Mesenchymal stem cell (in vitro differentiated cells and primary cell): ENCODE measurements at regions not wholly inside any gene's neighbourhood (a gene's known extent, or its start where the extent isn't known, plus 50 kb on each side); places are given as distances from the start of the nearest gene placed in this dataset.

Experiments used
- DNase-seq: peaks from one replicate; pipeline ENCODE4 v3.0.0-alpha.2; 2013
- H2AFZ ChIP-seq: one replicate; pipeline ENCODE4 v1.6.1; 2013; ENCODE audit warnings: low read depth, mild to moderate bottlenecking, control low read depth, inconsistent platforms, low read length, moderate library complexity
- H2AK5ac ChIP-seq: 2 replicates; pipeline ENCODE4 v1.6.1; 2013; ENCODE audit warnings: low read length, moderate library complexity, mild to moderate bottlenecking, inconsistent platforms; ENCODE audit not compliant: severe bottlenecking
- H2BK120ac ChIP-seq: one replicate; pipeline ENCODE4 v1.6.1; 2013; ENCODE audit warnings: low read depth, mild to moderate bottlenecking, inconsistent platforms, low read length, moderate library complexity
- H2BK12ac ChIP-seq, 2 experiments: one replicate each; pipeline ENCODE4 v1.6.1; 2013; ENCODE audit warnings: inconsistent platforms in 2 of 2, low read length in 2 of 2, mild to moderate bottlenecking in 2 of 2, moderate library complexity in 2 of 2, control low read depth in 1 of 2
- H2BK15ac ChIP-seq: one replicate; pipeline ENCODE4 v1.6.1; 2013; ENCODE audit warnings: mild to moderate bottlenecking, low read depth, inconsistent platforms; ENCODE audit not compliant: poor library complexity, severe bottlenecking
- H2BK5ac ChIP-seq: 2 replicates; pipeline ENCODE4 v1.6.1; 2013; ENCODE audit warnings: low read depth, mild to moderate bottlenecking, low read length, control low read depth, inconsistent platforms; ENCODE audit not compliant: poor library complexity, severe bottlenecking
- H3K14ac ChIP-seq, 2 experiments: one replicate each; pipeline ENCODE4 v1.6.1; 2013; ENCODE audit warnings: inconsistent platforms in 2 of 2, low read length in 2 of 2, control low read depth in 1 of 2, mild to moderate bottlenecking in 1 of 2, moderate library complexity in 1 of 2
- H3K18ac ChIP-seq, 2 experiments: one replicate each; pipeline ENCODE4 v1.6.1; 2013; ENCODE audit warnings: inconsistent platforms in 2 of 2, low read length in 2 of 2, control low read depth in 1 of 2, low read depth in 1 of 2, mild to moderate bottlenecking in 1 of 2
- H3K23ac ChIP-seq, 2 experiments: one replicate each; pipeline ENCODE4 v1.6.1; 2013; ENCODE audit warnings: inconsistent platforms in 2 of 2, low read length in 2 of 2, mild to moderate bottlenecking in 2 of 2, moderate library complexity in 2 of 2, control low read depth in 1 of 2
- H3K27ac ChIP-seq: 2 replicates; pipeline ENCODE4 v1.5.1; 2013; ENCODE audit warnings: mild to moderate bottlenecking, moderate library complexity, low read length, control low read depth, inconsistent platforms; ENCODE audit not compliant: poor library complexity, severe bottlenecking
- H3K27me3 ChIP-seq, 2 experiments: 2 replicates each; pipeline versions ENCODE4 v1.6.1 to v1.7.0; 2013; ENCODE audit warnings: low read length in 2 of 2, mild to moderate bottlenecking in 2 of 2, moderate library complexity in 2 of 2, control low read depth in 1 of 2, inconsistent platforms in 1 of 2; ENCODE audit not compliant: control insufficient read depth in 1 of 2, insufficient read depth in 1 of 2
- H3K36me3 ChIP-seq, 2 experiments: 2 replicates each; pipeline versions ENCODE4 v1.6.1 to v1.7.0; 2013; ENCODE audit warnings: low read length in 2 of 2, control low read depth in 1 of 2, inconsistent platforms in 1 of 2, low read depth in 1 of 2, mild to moderate bottlenecking in 1 of 2; ENCODE audit not compliant: insufficient read depth in 2 of 2, control insufficient read depth in 1 of 2
- H3K4ac ChIP-seq, 2 experiments: one replicate each; pipeline ENCODE4 v1.6.1; 2013; ENCODE audit warnings: inconsistent platforms in 2 of 2, low read length in 2 of 2, mild to moderate bottlenecking in 2 of 2, moderate library complexity in 2 of 2, control low read depth in 1 of 2, low read depth in 1 of 2
- H3K4me1 ChIP-seq: 2 replicates; pipeline ENCODE4 v1.6.1; 2013; ENCODE audit warnings: low read depth, low read length, control low read depth; ENCODE audit not compliant: control insufficient read depth, insufficient read depth
- H3K4me2 ChIP-seq: 2 replicates; pipeline ENCODE4 v1.6.1; 2013; ENCODE audit warnings: low read length, mild to moderate bottlenecking, inconsistent platforms; ENCODE audit not compliant: poor library complexity, severe bottlenecking
- H3K4me3 ChIP-seq, 2 experiments: 2 replicates each; pipeline versions ENCODE4 v1.5.1 to v1.7.0; 2013; ENCODE audit warnings: low read length in 2 of 2, mild to moderate bottlenecking in 2 of 2, control low read depth in 1 of 2, low read depth in 1 of 2; ENCODE audit not compliant: insufficient read depth in 1 of 2
- H3K79me1 ChIP-seq: replicated peaks from 2 replicates; pipeline ENCODE4 v1.6.1; 2013; ENCODE audit warnings: mild to moderate bottlenecking, control low read depth, low read length, inconsistent platforms; ENCODE audit not compliant: poor library complexity, severe bottlenecking
- H3K9ac ChIP-seq: 2 replicates; pipeline ENCODE4 v1.7.0; 2013; ENCODE audit warnings: mild to moderate bottlenecking, low read length, moderate library complexity
- H3K9me3 ChIP-seq: 2 replicates; pipeline ENCODE4 v1.7.0; 2013; ENCODE audit warnings: mild to moderate bottlenecking, low read length; ENCODE audit not compliant: control insufficient read depth
- H4K8ac ChIP-seq: one replicate; pipeline ENCODE4 v1.6.1; 2013; ENCODE audit warnings: inconsistent platforms, mild to moderate bottlenecking, low read length, moderate library complexity
- H4K91ac ChIP-seq: one replicate; pipeline ENCODE4 v1.6.1; 2013; ENCODE audit warnings: mild to moderate bottlenecking, low read length, inconsistent platforms
- WGBS: methylation state at CpG from one replicate; pipeline ENCODE4 v1.1.7; 2013; ENCODE audit warnings: mixed read lengths; 5-methylcytosine and 5-hydroxymethylcytosine counted together

DNA sequence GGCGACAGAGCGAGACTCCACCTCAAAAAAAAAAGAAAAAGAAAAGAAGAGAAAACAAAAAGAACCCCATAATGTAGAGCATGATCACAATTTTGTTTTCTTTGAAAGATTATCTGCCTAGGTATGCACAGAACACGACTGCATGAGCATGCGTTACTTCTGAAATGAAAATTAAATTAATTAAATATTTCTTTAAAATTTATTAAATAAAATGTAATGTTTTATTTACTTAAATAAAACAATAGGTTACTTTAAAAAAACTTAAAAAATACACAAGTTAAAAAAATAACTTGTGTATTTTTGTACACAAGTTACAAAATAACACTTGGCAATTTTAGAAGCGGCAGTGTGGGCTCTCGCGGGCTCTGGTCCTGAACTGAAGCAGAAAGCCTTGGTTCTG, 107.8 kb downstream of the TFAP2A start:
- Histone ChIP-seq H2BK12ac (no peak overlapping the region), H3K36me3 (no peaks in the 10 kb centered on the region), H3K27ac (no peak overlapping the region), H3K23ac (no peak overlapping the region), H2AFZ (no peak overlapping the region), H3K4me1 (no peaks in the 10 kb centered on the region), H3K14ac (no peak overlapping the region), H2AK5ac (no peak overlapping the region), H3K27me3 (no peaks in the 10 kb centered on the region), H3K9me3 (no peaks in the 10 kb centered on the region), H2BK120ac (no peak overlapping the region), H4K91ac (no peak overlapping the region), H2BK15ac (no peak overlapping the region), H3K4me3 (no peak overlapping the region), H3K79me1 (no peaks in the 10 kb centered on the region), H3K4ac (no peak overlapping the region), H4K8ac (no peak overlapping the region), H3K18ac (no peak overlapping the region), H2BK5ac (no peak overlapping the region), H3K4me2 (no peak overlapping the region), H3K9ac (no peak overlapping the region)
- no peak for DNase-seq
- WGBS, result 96% methylated on average over 3 of the region's 7 CpGs

DNA sequence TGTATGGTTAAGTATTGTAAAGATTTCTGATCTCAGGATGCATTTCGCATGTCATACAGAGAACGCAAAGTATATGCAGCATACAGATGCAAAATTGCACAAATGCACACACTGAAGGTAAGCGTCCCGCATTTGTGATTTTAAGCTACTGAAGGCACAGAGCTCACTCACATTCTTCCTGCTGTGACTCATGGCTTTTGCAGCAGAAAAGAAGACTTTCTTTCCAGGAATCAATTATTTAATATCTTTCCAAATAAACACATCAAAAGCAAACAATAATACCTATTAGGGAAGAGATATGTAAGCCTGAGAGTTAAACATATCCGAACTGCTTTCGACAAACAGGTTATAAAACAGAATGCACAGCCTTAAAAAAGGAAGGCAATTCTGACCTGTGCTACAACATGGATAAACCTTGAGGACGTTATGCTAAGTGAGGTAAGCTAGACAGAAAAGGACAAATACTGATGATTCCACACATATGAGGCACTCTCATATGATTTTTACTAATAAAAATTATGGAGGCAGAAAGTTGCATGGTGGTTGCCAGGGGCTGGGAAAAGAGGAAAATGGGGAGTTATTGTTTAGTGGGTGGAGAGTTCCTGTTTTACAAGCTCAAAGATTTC, 109.0 kb downstream of the TFAP2A start:
- H3K14ac ChIP-seq, result no peak overlapping the region
- no peak overlapping the region for H2BK15ac ChIP-seq
- H2BK120ac ChIP-seq, result no peak overlapping the region
- no peak overlapping the region for H3K18ac ChIP-seq
- H3K4me2 ChIP-seq, result no peak overlapping the region
- H3K9me3 ChIP-seq, result no peaks in the 10 kb centered on the region
- H2AK5ac ChIP-seq, result no peak overlapping the region
- H3K9ac ChIP-seq, result no peak overlapping the region
- H3K4me1 ChIP-seq, result no peaks in the 10 kb centered on the region
- H2BK12ac ChIP-seq, result no peak overlapping the region
- no peak for DNase-seq
- H4K91ac ChIP-seq, result no peak overlapping the region
- H3K4ac ChIP-seq, result no peak overlapping the region
- H3K27me3 ChIP-seq, result no peaks in the 10 kb centered on the region
- no peak overlapping the region for H3K23ac ChIP-seq
- H3K79me1 ChIP-seq, result no peaks in the 10 kb centered on the region
- no peaks in the 10 kb centered on the region for H3K36me3 ChIP-seq
- 94% methylated on average over 6 of the region's 7 CpGs for WGBS
- H2AFZ ChIP-seq, result no peak overlapping the region
- H2BK5ac ChIP-seq, result no peak overlapping the region
- no peak overlapping the region for H3K4me3 ChIP-seq
- H3K27ac ChIP-seq, result no peak overlapping the region
- no peak overlapping the region for H4K8ac ChIP-seq

DNA sequence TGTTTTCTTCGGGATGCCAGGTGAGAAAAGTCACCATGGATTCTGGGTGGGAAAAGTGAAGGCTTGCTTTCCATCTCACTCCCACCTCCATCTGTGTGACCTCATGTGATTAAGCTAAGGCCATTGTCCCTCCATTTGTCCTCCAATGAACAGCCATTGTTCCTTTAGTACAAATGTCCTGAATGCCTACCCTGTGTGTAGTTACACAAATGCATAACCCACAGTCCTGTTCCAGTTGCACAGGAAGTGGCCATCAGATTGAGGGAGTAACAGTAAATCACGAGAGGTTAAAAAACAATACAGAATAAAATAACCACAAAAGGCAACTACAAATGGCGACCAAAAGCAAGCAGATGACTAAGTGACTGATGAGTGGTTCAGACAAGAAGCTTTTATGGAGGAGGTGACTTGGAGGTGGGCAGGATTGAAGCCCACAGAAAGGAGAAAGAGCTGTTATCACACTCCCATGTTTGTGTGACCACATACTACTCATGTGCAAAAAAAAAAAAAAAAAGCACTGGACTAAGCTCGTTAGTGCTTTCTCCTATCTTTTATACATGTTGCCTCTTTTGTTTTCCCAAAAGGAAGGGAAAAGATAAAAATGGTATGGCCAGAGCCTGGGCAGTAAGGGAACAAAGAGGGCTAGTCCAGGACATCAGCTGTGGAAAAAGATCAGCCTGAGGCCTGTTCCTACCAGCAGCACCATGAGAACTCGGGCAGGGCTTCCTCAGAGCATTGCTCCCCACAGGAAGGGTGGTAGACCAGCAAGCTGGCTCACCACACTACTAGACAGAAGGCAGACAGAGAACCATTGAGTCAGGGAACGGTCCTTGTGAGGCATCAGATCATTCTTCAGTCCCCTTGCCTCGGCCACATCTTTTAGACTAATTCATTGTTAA, 111.0 kb downstream of the TFAP2A start:
- WGBS, result 90% methylated on average over 5 of the region's 7 CpGs
- no peak for DNase-seq
- no peak overlapping the region for H3K18ac ChIP-seq
- no peak overlapping the region for H2BK12ac ChIP-seq
- no peaks in the 10 kb centered on the region for H3K36me3 ChIP-seq
- no peak overlapping the region for H4K91ac ChIP-seq
- H3K27me3 ChIP-seq, result no peaks in the 10 kb centered on the region
- no peak overlapping the region for H3K4me2 ChIP-seq
- H3K4me3 ChIP-seq, result no peak overlapping the region
- H3K27ac ChIP-seq, result no peak overlapping the region
- no peaks in the 10 kb centered on the region for H3K9me3 ChIP-seq
- no peak overlapping the region for H4K8ac ChIP-seq
- H3K9ac ChIP-seq, result no peak overlapping the region
- no peak overlapping the region for H3K4ac ChIP-seq
- H2BK15ac ChIP-seq, result no peak overlapping the region
- no peak overlapping the region for H2BK5ac ChIP-seq
- no peak overlapping the region for H3K14ac ChIP-seq
- peaks cover 2% of the 10 kb centered on the region for H3K4me1 ChIP-seq
- H2BK120ac ChIP-seq, result no peak overlapping the region
- no peak overlapping the region for H2AFZ ChIP-seq
- H3K79me1 ChIP-seq, result no peaks in the 10 kb centered on the region
- H2AK5ac ChIP-seq, result no peak overlapping the region
- no peak overlapping the region for H3K23ac ChIP-seq

DNA sequence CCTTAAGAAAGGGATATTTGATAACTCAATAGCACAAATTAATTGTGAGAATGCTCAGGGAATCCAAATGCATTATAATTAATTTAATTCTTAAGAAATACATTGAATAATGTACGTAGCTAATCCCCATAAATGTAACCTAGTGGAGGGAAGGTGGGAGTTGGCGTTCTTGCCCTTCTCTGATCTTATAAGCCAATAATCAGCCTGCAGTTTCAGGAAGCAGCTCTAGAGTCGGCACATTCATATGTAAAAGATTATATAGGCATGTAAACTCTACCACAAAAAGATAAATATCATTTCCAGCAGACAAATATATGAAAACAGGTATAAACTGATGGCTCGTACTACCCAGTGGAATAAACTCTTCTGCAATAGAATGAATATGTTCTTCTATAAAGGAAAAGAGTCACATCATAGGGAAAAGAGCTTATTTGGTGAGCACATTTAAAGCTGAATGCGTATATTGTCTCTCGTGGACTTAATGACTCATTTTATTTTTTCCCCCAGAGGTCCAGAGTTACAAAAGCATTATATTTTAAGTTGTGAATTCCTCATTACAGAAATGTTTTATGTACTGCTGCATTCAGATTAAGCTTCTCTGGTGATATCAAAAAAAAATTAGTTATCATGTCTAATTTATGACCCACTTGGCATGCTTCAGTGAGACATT, 112.2 kb downstream of the TFAP2A start:
- WGBS, result 100% methylated on average over 2 of the region's 6 CpGs
- H3K4ac ChIP-seq, result no peak overlapping the region
- no peak overlapping the region for H2AK5ac ChIP-seq
- no peak overlapping the region for H3K14ac ChIP-seq
- no peak overlapping the region for H2BK5ac ChIP-seq
- no peak overlapping the region for H3K27ac ChIP-seq
- H3K36me3 ChIP-seq, result no peaks in the 10 kb centered on the region
- no peaks in the 10 kb centered on the region for H3K9me3 ChIP-seq
- no peaks in the 10 kb centered on the region for H3K27me3 ChIP-seq
- no peaks in the 10 kb centered on the region for H3K79me1 ChIP-seq
- no peak overlapping the region for H3K23ac ChIP-seq
- no peak overlapping the region for H2AFZ ChIP-seq
- H2BK12ac ChIP-seq, result no peak overlapping the region
- H3K9ac ChIP-seq, result no peak overlapping the region
- no peak overlapping the region for H2BK120ac ChIP-seq
- H2BK15ac ChIP-seq, result no peak overlapping the region
- H3K4me1 ChIP-seq, result peaks cover 2% of the 10 kb centered on the region
- no peak overlapping the region for H3K18ac ChIP-seq
- no peak for DNase-seq
- no peak overlapping the region for H4K8ac ChIP-seq
- H3K4me3 ChIP-seq, result no peak overlapping the region
- no peak overlapping the region for H3K4me2 ChIP-seq
- H4K91ac ChIP-seq, result no peak overlapping the region
